ENCODE measurements at regions not wholly inside any gene's neighbourhood (a gene's known extent, or its start where the extent isn't known, plus 50 kb on each side); places are given as distances from the start of the nearest gene placed in this dataset.
A peak's percentile ranks its signal among the peaks of the same experiment; 100 is the strongest.

DNA sequence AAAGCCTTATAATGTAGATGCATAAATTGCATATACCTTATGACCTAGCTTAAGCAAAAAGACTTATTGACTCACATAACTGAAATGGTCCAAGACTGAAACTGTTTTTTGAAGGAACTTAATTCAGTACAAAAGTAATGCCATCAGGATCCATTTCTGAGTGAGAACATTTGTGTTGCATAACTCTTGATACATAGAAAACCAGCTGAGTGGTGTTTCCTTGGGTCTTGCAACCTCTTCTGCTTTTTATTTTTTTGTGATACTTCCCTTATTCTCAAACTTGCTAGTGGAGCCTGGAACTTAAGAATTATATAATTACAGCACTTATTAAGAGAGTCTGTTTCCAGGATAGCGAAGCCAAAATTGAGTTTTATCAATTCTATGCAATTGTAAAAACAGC is 272.0 kb downstream of the MAN2A1 start (continued):
- TF ChIP-seq SREBF2 (IDR thresholded peaks at IDR 0.05; ENCODE audit: low read length) (no peak), TCF12 (IDR thresholded peaks at IDR 0.05; ENCODE audit: low read depth, low read length) (no peak), IKZF1 (conservative IDR thresholded peaks at IDR 0.05) (no peak), STAT3 (IDR thresholded peaks at IDR 0.05; ENCODE audit: low read depth, low read length) (no peak)
- TF ChIP-seq, protein P1, sequence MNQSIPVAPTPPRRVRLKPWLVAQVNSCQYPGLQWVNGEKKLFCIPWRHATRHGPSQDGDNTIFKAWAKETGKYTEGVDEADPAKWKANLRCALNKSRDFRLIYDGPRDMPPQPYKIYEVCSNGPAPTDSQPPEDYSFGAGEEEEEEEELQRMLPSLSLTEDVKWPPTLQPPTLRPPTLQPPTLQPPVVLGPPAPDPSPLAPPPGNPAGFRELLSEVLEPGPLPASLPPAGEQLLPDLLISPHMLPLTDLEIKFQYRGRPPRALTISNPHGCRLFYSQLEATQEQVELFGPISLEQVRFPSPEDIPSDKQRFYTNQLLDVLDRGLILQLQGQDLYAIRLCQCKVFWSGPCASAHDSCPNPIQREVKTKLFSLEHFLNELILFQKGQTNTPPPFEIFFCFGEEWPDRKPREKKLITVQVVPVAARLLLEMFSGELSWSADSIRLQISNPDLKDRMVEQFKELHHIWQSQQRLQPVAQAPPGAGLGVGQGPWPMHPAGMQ (IDR thresholded peaks at IDR 0.05; ENCODE audit: borderline replicate concordance): no peak

DNA sequence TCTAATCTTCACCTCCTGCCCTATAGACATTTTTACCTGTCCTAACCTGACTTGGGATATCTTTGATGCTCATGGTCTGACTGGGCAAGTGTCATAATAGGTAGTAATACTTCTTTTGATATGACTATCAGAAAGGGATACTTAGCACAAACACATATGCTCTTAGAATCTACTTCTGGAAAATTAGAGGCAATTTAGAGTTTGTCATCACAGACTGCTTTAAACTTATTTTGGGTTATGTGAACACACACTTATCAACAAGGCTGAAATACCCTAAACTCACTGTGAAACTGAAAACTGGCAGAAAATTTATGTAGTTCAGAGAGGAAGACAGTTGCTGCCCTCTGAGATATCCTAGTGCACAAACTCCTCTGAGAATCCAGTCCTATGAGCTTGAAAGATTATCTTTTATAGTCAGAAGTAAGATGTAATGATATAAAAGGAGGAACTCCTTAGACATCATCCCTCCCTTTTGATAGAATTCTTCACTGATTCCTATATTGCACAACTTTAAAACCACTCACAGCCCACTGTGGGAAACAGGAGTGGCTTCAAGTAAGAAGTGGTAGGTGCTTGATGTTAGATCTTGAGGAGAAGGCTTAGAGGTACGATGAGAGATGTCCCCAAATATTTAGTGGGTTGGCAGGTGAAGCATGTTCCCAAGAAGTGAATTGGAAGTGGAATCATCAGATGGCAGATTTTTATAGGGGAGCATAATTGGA is 273.3 kb downstream of the MAN2A1 start:
- POLR2A ChIA-PET: no interaction called here
- RAD21 ChIA-PET (ENCODE audit: unreplicated experiment): no interaction called here

More for the DNA sequence above, 273.3 kb downstream of the MAN2A1 start:
- intact Hi-C loops (cut with micrococcal nuclease; ENCODE audit: unreplicated experiment): no loop called here
- Histone ChIP-seq H3K9ac (ENCODE audit: control insufficient read depth, insufficient read depth, low read length) (no peak overlapping the region), H3K4me1 (ENCODE audit: control insufficient read depth, insufficient read depth, low read length) (no peaks in the 10 kb centered on the region), H3K27ac (ENCODE audit: control insufficient read depth, insufficient read depth) (no peak overlapping the region), H2AFZ (ENCODE audit: control insufficient read depth, low read depth, low read length) (no peak overlapping the region), H3K9me3 (replicated peaks; ENCODE audit: control insufficient read depth, insufficient read depth, low read length) (no peaks in the 10 kb centered on the region), H3K4me2 (ENCODE audit: control insufficient read depth, insufficient read depth) (no peak overlapping the region), H3K27me3 (replicated peaks in 1 of 2; ENCODE audit: control insufficient read depth in 2 of 2, insufficient read depth in 2 of 2, low read length in 1 of 2) (no peaks in the 10 kb centered on the region), H3K79me2 (ENCODE audit: control insufficient read depth, insufficient read depth, low read length) (no peaks in the 10 kb centered on the region), H4K20me1 (ENCODE audit: control insufficient read depth, insufficient read depth) (no peaks in the 10 kb centered on the region), H3K4me3 (no peak overlapping the region), H3K36me3 (ENCODE audit: control insufficient read depth in 2 of 2, insufficient read depth in 2 of 2, low read length in 1 of 2) (no peaks in the 10 kb centered on the region)
- no peak for FAIRE-seq
- ChIA-PET SMC1A (ENCODE audit: uncharacterized antibody, unreplicated experiment) (no interaction called here), CTCF (no interaction called here)
- DNase-seq (ENCODE audit: low read depth, low spot score): no peak
- TF ChIP-seq GABPA (IDR thresholded peaks at IDR 0.05; ENCODE audit: low read depth) (no peak), NFYB (IDR thresholded peaks at IDR 0.05; ENCODE audit: insufficient read depth, low read depth, low read length) (no peak)
- TF ChIP-seq, protein P2, sequence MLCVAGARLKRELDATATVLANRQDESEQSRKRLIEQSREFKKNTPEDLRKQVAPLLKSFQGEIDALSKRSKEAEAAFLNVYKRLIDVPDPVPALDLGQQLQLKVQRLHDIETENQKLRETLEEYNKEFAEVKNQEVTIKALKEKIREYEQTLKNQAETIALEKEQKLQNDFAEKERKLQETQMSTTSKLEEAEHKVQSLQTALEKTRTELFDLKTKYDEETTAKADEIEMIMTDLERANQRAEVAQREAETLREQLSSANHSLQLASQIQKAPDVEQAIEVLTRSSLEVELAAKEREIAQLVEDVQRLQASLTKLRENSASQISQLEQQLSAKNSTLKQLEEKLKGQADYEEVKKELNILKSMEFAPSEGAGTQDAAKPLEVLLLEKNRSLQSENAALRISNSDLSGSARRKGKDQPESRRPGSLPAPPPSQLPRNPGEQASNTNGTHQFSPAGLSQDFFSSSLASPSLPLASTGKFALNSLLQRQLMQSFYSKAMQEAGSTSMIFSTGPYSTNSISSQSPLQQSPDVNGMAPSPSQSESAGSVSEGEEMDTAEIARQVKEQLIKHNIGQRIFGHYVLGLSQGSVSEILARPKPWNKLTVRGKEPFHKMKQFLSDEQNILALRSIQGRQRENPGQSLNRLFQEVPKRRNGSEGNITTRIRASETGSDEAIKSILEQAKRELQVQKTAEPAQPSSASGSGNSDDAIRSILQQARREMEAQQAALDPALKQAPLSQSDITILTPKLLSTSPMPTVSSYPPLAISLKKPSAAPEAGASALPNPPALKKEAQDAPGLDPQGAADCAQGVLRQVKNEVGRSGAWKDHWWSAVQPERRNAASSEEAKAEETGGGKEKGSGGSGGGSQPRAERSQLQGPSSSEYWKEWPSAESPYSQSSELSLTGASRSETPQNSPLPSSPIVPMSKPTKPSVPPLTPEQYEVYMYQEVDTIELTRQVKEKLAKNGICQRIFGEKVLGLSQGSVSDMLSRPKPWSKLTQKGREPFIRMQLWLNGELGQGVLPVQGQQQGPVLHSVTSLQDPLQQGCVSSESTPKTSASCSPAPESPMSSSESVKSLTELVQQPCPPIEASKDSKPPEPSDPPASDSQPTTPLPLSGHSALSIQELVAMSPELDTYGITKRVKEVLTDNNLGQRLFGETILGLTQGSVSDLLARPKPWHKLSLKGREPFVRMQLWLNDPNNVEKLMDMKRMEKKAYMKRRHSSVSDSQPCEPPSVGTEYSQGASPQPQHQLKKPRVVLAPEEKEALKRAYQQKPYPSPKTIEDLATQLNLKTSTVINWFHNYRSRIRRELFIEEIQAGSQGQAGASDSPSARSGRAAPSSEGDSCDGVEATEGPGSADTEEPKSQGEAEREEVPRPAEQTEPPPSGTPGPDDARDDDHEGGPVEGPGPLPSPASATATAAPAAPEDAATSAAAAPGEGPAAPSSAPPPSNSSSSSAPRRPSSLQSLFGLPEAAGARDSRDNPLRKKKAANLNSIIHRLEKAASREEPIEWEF (IDR thresholded peaks at IDR 0.05; ENCODE audit: insufficient replicate concordance, low read depth, low read length): no peak
- TF ChIP-seq, protein P3, sequence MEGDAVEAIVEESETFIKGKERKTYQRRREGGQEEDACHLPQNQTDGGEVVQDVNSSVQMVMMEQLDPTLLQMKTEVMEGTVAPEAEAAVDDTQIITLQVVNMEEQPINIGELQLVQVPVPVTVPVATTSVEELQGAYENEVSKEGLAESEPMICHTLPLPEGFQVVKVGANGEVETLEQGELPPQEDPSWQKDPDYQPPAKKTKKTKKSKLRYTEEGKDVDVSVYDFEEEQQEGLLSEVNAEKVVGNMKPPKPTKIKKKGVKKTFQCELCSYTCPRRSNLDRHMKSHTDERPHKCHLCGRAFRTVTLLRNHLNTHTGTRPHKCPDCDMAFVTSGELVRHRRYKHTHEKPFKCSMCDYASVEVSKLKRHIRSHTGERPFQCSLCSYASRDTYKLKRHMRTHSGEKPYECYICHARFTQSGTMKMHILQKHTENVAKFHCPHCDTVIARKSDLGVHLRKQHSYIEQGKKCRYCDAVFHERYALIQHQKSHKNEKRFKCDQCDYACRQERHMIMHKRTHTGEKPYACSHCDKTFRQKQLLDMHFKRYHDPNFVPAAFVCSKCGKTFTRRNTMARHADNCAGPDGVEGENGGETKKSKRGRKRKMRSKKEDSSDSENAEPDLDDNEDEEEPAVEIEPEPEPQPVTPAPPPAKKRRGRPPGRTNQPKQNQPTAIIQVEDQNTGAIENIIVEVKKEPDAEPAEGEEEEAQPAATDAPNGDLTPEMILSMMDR (IDR thresholded peaks at IDR 0.05 in 2 of 3, conservative IDR thresholded peaks at IDR 0.05 in 1 of 3; ENCODE audit: control insufficient read depth in 2 of 3, extremely low read depth in 1 of 3, insufficient read depth in 1 of 3, low read depth in 3 of 3, low read length in 3 of 3): no peak
- in situ Hi-C loops (cut with MboI): no loop called here
- 0% methylated on average over 1 of the region's 1 CpG for WGBS (ENCODE audit: insufficient coverage, insufficient replicate concordance, low lambda C conversion rate, missing lambda C conversion rate)
- no TSS peak for BruUV-seq (replicated peaks)
- peak; percentile 37; the same call in 1 of the 3 replicates for ATAC-seq

All from GM12878 (cell line).